ENCODE measurements at regions not wholly inside any gene's neighbourhood (a gene's known extent, or its start where the extent isn't known, plus 50 kb on each side); places are given as distances from the start of the nearest gene placed in this dataset.
"Not testable (repeated sequence)": the region's sequence is repeated elsewhere in the genome, so short reads cannot be mapped to it uniquely, and the experiment has no call there.

GRCh38 chr6:121647905-121648304 lies 212.5 kb downstream of the GJA1 start:
- no peak for DNase-seq

- DNase-seq: no peak
Observed at GRCh38 chr6:121649951-121650350, 214.5 kb downstream of the GJA1 start.

- DNase-seq: no peak
Observed at GRCh38 chr6:121651420-121651819, 216.0 kb downstream of the GJA1 start.

GRCh38 chr6:121652223-121652622 lies 216.8 kb downstream of the GJA1 start:
- DNase-seq: no peak

GRCh38 chr6:121652726-121653623 lies 217.5 kb downstream of the GJA1 start:
- no peak for DNase-seq

GRCh38 chr6:121653624-121654008 lies 218.2 kb downstream of the GJA1 start:
- no peak for DNase-seq

GRCh38 chr6:121657972-121658371 lies 222.5 kb downstream of the GJA1 start:
- DNase-seq: no peak

GRCh38 chr6:121660277-121660676 lies 224.8 kb downstream of the GJA1 start:
- no peak for DNase-seq

- no peak for DNase-seq
Observed at GRCh38 chr6:121663292-121663810, 227.9 kb downstream of the GJA1 start.

- no peak for DNase-seq
Observed at GRCh38 chr6:121664158-121664557, 228.7 kb downstream of the GJA1 start.

- no peak for DNase-seq
Observed at GRCh38 chr6:121666814-121667213, 231.4 kb downstream of the GJA1 start.

GRCh38 chr6:121668259-121668658 lies 232.8 kb downstream of the GJA1 start:
- DNase-seq: no peak

- DNase-seq: no peak
Observed at GRCh38 chr6:121670511-121670910, 235.1 kb downstream of the GJA1 start.

GRCh38 chr6:121677571-121677970 lies 242.1 kb downstream of the GJA1 start:
- no peak for DNase-seq

- no peak for DNase-seq
Observed at GRCh38 chr6:121678245-121678644, 242.8 kb downstream of the GJA1 start.

- DNase-seq: no peak
Observed at GRCh38 chr6:121680058-121680457, 244.6 kb downstream of the GJA1 start.

GRCh38 chr6:121682666-121683065 lies 247.2 kb downstream of the GJA1 start:
- DNase-seq: no peak

GRCh38 chr6:121685806-121686205 lies 250.4 kb downstream of the GJA1 start:
- not testable (repeated sequence) for DNase-seq

- DNase-seq: no peak
Observed at GRCh38 chr6:121686611-121687023, 251.2 kb downstream of the GJA1 start.

GRCh38 chr6:121688974-121689373 lies 253.5 kb downstream of the GJA1 start:
- no peak for DNase-seq

GRCh38 chr6:121691126-121691551 lies 255.7 kb downstream of the GJA1 start:
- DNase-seq: no peak

GRCh38 chr6:121694389-121694788 lies 258.9 kb downstream of the GJA1 start:
- no peak for DNase-seq

- DNase-seq: no peak
Observed at GRCh38 chr6:121694801-121695251, 259.4 kb downstream of the GJA1 start.

GRCh38 chr6:121695329-121695728 lies 259.9 kb downstream of the GJA1 start:
- DNase-seq: no peak

- no peak for DNase-seq
Observed at GRCh38 chr6:121697921-121698320, 262.5 kb downstream of the GJA1 start.

Data from DMS79 (cell line).